ENCODE measurements at regions not wholly inside any gene's neighbourhood (a gene's known extent, or its start where the extent isn't known, plus 50 kb on each side); places are given as distances from the start of the nearest gene placed in this dataset.
"Not testable (repeated sequence)": the region's sequence is repeated elsewhere in the genome, so short reads cannot be mapped to it uniquely, and the experiment has no call there.

DNA sequence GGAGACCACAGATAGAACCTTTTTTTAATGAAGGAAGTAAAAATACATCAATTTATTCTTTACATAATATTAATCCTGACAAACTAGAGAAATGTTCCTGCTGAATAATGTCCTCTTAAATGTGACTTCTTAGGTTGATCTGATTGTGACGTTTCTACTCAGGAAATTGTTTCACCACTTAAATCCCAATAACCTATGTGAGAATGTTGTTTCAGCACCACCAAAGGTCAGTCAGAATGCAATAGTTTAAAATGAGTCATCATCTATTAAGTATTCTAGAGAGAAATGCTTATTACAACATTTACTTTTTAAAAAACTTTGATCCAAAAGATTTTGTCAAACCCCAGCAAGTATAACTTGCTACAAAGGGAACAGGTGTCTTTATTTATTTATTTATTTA is 155.4 kb upstream of the CACNA2D1 start:
- no peak for DNase-seq (ENCODE audit: low read depth)
- TF ChIP-seq, protein P1, sequence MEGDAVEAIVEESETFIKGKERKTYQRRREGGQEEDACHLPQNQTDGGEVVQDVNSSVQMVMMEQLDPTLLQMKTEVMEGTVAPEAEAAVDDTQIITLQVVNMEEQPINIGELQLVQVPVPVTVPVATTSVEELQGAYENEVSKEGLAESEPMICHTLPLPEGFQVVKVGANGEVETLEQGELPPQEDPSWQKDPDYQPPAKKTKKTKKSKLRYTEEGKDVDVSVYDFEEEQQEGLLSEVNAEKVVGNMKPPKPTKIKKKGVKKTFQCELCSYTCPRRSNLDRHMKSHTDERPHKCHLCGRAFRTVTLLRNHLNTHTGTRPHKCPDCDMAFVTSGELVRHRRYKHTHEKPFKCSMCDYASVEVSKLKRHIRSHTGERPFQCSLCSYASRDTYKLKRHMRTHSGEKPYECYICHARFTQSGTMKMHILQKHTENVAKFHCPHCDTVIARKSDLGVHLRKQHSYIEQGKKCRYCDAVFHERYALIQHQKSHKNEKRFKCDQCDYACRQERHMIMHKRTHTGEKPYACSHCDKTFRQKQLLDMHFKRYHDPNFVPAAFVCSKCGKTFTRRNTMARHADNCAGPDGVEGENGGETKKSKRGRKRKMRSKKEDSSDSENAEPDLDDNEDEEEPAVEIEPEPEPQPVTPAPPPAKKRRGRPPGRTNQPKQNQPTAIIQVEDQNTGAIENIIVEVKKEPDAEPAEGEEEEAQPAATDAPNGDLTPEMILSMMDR (IDR thresholded peaks at IDR 0.05; ENCODE audit: insufficient read depth, low read depth, low read length, missing control alignments), result no peak
- no peak overlapping the region for H3K4me3 ChIP-seq (ENCODE audit: low read depth, low read length)

DNA sequence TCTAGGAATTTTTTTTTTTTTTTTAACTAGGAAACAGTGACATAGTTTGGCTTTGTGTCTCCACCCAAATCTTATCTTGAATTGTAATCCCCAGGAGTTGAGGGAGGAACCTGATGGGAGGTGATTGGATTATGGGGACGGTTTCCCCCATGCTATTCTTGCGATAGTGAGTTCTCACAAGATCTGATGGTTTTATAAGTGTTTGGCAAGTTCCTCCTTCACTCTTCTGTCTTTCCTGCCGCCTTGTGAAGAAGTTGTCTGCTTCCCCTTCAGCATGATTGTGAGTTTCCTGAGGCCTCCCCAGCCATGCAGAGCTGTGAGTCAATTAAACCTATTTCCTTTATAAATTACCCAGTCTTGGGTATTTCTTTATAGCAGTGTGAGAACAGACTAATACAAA is 152.2 kb upstream of the CACNA2D1 start:
- DNase-seq (ENCODE audit: low read depth), result not testable (repeated sequence)

DNA sequence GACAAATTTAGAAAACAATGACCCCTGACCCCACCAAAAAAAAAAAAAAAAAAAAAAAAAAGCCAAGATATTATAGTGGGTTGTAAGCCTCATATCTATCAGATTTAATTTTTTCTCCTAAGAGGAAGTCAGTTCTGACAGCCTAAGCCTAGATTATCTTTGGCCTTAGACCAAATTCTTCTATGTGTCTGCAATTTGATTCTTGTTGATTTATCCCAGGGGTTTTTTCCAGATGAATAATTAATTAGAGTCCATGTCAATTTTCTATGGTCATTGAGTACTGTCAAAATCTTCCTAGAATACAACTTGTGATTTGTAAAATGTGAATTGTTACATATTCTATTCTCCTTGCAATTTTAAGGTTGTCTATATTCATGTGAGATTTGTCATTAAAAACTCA is 151.6 kb upstream of the CACNA2D1 start:
- DNase-seq (ENCODE audit: low read depth), result no peak
- TF ChIP-seq, protein P1 (IDR thresholded peaks at IDR 0.05; ENCODE audit: insufficient read depth, low read depth, low read length, missing control alignments), result no peak

More for the DNA sequence above, 152.2 kb upstream of the CACNA2D1 start:
- not testable (repeated sequence) for H3K4me3 ChIP-seq (ENCODE audit: low read depth, low read length)

DNA sequence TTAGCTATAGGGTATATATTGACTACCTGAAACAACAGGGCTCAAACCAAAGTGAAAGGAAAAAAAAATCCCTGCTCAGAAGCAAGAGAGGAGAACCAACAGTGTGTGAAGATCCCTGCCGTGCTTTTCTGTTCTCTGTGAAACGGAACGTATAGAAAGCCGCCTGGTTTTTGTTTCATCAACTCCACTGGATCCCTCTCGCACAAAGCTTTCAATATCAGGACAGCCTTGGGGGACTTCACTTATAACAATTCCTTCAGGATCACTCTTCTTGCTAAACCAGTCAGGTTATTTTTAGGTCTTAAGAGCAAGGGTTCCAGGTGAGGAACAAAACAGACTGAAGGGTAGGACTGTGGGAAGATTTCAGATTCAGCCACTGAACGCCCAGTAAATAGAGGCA is 151.1 kb upstream of the CACNA2D1 start:
- TF ChIP-seq, protein P1 (IDR thresholded peaks at IDR 0.05; ENCODE audit: insufficient read depth, low read depth, low read length, missing control alignments), result no peak
- DNase-seq (ENCODE audit: low read depth), result no peak

More for the DNA sequence above, 151.6 kb upstream of the CACNA2D1 start:
- no peak overlapping the region for H3K4me3 ChIP-seq (ENCODE audit: low read depth, low read length)

DNA sequence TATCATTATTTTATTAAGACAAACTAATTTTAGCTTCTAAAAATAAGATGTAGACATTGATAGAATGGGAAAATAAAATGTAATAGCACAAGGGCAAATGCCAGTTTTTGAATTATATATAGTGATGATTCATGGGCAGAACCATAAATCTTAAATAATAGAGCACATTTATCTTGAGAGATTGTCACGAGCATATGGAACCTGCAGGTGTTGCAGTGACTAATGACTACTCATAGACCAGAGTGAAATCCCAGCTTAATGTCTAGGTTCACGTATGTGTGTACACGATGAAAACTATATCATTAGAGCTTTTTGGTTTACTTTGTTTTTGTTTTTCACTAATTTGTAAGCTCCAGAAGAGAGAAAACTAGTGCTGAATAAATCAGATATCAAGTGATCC is 150.2 kb upstream of the CACNA2D1 start:
- no peak for DNase-seq (ENCODE audit: low read depth)
- H3K4me3 ChIP-seq (ENCODE audit: low read depth, low read length), result no peak overlapping the region
- TF ChIP-seq, protein P1 (IDR thresholded peaks at IDR 0.05; ENCODE audit: insufficient read depth, low read depth, low read length, missing control alignments), result no peak

More for the DNA sequence above, 151.1 kb upstream of the CACNA2D1 start:
- no peak overlapping the region for H3K4me3 ChIP-seq (ENCODE audit: low read depth, low read length)

DNA sequence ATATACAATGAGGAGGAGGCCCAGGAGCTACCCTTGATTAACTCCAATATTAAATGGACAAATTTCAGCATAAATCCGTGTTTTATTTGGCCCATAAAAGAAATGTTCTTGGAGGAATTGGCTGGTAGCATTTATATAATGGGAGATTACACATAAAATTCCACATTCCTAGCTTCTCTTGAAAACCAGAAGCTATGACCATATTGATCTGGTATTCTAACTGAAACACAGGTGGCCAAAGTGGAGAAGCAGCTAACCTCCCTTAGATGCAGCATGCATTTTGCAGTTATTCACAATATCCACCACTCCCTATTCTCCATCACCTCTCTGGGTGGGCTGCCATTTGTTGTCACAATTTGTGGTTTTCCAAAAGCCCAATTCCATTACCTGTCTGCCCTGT is 148.8 kb upstream of the CACNA2D1 start:
- no peak overlapping the region for H3K4me3 ChIP-seq (ENCODE audit: low read depth, low read length)
- TF ChIP-seq, protein P1 (IDR thresholded peaks at IDR 0.05; ENCODE audit: insufficient read depth, low read depth, low read length, missing control alignments), result no peak
- no peak for DNase-seq (ENCODE audit: low read depth)

DNA sequence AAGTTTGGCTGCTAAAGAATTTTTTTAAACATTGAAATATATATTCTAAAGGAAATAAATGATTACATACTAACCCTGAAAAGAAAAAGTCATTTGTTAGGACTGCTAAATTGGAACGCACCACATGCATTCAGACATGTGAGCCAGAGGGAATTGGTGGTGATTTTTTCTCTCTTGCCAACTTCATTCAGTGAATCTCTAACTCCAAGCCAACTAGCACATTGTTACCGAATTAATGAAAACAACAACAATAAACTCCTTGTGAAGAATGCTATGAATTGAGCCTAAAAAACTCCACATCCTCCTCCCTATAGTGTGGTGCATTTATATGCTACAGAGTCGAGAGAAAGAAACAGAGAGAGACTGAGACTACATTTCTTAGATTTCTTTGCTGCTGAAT is 135.5 kb upstream of the CACNA2D1 start:
- TF ChIP-seq, protein P1 (IDR thresholded peaks at IDR 0.05; ENCODE audit: insufficient read depth, low read depth, low read length, missing control alignments), result no peak
- DNase-seq (ENCODE audit: low read depth), result no peak
- H3K4me3 ChIP-seq (ENCODE audit: low read depth, low read length), result no peak overlapping the region
